Tibial nerve (tissue), 3 donors: ENCODE measurements at regions not wholly inside any gene's neighbourhood (a gene's known extent, or its start where the extent isn't known, plus 50 kb on each side); places are given as distances from the start of the nearest gene placed in this dataset.

Experiments
- CTCF ChIP-seq, 5 experiments: fragments of 200-600 bp in 3 of 5; fragments of 450-650 bp in 2 of 5; sonication (generic) in 3 of 5; IDR thresholded peaks; one replicate each; pipeline ENCODE4 v1.5.1; 2016 to 2019; ENCODE audit warnings: antibody characterized with exemption in 5 of 5, mild to moderate bottlenecking in 3 of 5, moderate library complexity in 2 of 5
- POLR2A ChIP-seq, 2 donors: fragments of 450-650 bp; IDR thresholded peaks; one replicate each; pipeline ENCODE4 v1.6.1; 2017; ENCODE audit warnings: antibody characterized with exemption in 2 of 2, mild to moderate bottlenecking in 2 of 2, moderate library complexity in 2 of 2

GRCh38 chr3:78154521-78155186, 1114.8 kb downstream of the ROBO2 start:
- TF ChIP-seq POLR2A (IDR thresholded peaks at IDR 0.05) (no peak), CTCF (IDR thresholded peaks at IDR 0.05) (no peak)
